8988T (cell line): ENCODE measurements at regions not wholly inside any gene's neighbourhood (a gene's known extent, or its start where the extent isn't known, plus 50 kb on each side); places are given as distances from the start of the nearest gene placed in this dataset.

Source experiments
- DNase-seq: peaks from one replicate; pipeline ENCODE4 v3.0.0; 2011

DNA sequence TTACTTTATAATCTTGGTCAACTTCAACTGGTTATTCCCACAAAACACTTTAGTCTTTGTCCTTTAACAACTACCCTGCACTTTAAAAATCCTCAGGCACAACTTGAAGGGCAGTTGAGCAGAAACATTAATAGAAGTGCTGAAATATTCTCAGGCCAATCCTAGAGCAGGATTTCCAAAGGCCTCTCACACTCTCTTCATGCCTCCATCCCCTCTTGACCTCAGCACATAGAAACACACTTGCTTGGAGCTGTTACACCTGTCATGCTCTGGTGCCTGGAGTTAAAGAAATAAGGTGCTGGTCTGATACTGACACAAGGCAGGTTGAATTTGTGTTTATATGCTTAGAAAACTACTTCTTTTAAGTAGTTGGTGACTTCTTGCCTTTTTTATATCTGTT is 618.8 kb upstream of the POU3F2 start:
- DNase-seq = no peak

DNA sequence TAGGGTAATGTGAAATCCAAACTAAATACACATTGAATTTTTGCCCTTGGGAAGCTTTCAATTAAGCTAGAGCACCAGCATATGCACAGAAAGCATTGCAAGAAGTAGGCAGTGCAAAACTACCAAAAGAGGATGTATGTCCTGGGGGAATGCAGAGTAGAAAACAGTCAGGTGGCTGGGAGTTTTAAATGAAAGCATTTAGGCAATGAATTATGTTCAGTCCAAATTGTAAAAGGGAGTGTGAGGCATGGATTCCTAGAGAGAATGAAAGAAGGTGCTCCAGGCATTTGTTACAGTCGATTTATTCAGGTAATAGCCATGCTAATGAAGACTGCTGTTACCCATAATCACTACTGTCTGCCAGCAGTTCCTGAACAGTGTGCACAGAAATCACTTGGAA is 604.1 kb upstream of the POU3F2 start:
- DNase-seq = no peak

DNA sequence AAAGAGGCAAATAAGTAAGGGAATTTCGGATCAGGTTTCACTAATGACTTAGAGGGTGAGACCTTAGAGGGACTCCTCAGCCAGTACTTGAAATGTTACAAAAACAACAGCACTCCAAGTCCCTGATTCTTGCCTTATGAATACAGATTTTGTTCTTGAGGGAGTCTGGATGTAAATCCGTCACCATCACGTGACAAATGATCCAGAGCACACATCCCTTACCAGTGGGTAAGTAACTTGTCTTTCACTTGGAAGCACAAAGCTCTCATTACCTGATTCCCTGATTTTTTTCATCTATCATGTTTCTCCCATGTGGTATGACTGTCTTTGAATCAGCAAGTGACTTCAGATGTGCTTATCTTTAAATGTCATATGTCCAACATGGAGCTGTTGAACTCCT is 595.3 kb upstream of the POU3F2 start:
- DNase-seq = no peak

DNA sequence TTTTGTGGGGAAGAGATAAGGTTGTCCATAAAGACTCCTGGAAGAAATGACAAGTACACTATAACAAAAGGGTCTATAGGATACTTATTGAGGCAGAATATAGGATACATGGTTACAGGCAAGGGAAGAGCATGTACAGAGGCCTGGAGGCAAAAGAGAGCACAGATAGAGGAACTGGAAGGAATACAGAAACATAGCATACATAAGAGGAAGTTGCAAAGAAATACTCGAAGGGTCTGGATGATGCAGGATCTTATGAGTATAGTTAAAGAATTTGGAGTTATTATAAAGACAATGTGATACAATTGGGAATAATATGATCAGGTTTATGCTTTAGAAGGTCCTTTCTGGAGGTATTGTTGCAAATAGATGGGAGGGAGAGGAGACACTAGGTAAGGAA is 592.7 kb upstream of the POU3F2 start:
- no peak for DNase-seq

DNA sequence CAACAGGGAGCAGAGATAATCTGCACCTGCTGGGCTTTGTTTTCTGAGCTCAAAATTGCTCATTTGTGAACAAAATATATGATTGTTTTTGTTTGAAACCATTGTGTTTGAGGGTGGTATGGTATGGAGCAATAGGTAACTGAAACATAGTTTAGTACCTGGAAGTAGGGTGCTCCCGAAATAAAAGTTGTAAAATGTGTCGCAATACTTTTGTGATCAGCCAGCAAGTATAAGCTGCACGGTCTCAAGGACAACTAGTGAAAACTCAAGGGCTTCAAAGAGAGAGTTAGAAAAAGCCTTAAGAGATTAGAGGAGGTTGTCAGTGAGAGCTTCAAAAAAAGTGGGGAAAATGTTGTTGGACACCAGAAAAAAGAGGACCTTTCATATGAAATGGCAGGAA is 579.8 kb upstream of the POU3F2 start:
- DNase-seq = no peak

DNA sequence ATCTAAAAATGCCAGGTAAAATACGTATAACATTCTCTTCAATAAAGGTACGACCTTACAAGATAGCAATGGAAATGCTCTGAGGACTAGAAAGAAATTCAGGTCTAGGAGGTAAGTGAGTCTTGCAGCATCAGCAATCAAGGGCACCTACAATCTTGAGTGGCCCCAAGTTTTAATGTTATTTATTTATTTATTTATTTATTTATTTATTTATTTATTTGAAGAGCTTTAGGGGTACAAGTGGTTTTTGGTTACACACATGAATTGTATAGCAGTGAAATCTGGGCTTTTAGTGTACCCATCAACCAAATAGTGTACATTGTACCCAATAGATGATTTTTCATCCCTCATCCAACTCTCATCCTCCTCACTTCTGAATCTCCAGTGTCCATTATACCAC is 574.0 kb upstream of the POU3F2 start:
- DNase-seq = no peak

DNA sequence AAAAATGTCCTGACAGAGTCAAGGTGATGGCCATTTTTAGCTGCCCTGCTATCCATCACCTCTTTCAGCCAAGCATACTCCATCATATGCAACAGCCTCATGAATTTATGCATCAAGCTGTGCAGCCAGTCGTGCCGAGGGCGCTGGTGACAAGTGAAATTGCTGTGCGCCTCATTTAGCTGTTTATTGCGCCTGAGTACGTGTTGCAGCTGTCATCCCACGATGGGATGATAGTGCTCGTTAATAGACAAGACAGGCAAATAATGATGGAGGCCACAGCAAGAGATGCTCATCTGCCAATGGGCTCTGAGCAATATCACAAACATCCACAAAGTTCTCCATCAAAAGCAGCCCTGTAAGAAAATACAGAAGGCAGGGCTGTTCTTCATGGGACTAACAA is 562.3 kb upstream of the POU3F2 start:
- DNase-seq = no peak

DNA sequence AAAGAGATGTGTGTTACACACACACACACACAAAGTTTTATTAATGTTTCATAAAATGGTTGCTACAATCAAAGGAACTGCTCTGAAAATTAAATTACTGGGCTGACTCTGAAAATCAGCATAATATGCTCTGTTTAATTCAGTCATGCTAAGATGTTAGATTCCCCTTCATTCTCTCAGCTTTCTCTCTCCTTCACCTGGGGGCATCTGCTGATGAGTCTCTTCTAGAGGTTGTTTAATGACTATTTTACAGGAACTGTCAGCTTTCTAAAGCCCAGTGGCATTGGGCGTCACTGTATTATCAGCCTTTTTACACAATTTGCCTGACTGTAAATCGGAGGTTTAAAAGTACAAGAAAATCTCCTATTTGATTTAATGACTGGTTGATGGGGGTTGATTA is 559.7 kb upstream of the POU3F2 start:
- DNase-seq = no peak

DNA sequence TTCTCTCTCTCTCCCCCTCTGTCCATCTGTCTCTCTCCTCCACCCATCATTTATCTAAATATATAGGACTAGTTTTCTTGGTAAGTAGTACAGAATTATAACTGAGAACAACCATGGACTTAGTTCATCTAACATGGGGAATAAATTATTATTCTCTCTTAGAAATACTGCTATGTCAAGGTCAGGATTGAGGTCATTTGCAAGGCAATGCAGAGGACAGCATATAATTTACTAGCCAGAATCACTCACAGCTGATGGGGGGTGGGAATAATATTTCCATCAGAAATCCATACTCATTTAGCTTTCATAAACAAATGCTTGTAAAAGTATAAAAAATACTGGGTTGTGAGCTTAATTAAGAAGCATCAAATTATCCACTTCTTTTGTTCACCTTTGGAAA is 553.9 kb upstream of the POU3F2 start:
- no peak for DNase-seq

DNA sequence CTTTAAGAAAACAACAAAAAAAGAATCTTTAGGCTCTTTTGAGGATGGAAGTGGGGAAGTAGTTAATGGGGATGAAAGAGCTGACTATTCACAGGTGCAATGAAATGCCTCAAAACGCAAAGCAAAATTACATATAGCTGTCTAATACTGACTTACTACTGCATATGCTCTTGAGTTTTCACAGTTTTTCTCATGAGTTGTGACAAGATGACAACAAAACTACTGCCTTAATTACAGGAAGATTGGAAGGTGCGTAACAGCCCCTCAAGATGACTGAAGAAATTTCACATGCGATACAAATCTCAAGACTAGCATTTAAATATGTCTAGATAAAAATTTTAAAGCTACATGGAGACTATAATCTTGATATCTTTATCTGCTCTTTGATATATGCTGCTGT is 547.8 kb upstream of the POU3F2 start:
- no peak for DNase-seq

DNA sequence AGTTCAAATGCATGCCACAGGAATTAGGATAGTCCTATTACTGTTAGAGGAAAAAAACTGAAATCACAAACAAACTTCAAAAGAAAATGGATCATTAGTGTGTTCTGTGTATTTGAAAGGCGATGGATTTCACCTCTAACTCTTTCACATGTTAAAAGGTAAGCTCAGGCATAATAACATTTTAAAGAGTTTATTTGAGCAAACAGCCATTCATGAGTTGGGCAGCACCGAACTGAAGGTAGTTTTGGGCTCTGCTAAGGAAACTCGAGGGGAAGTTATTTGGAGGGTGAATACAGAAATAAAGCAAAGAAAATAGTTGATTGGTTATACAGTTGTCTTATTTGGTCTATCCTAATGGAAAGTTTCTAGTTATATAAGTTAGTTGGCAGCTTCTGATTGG is 546.5 kb upstream of the POU3F2 start:
- no peak for DNase-seq

DNA sequence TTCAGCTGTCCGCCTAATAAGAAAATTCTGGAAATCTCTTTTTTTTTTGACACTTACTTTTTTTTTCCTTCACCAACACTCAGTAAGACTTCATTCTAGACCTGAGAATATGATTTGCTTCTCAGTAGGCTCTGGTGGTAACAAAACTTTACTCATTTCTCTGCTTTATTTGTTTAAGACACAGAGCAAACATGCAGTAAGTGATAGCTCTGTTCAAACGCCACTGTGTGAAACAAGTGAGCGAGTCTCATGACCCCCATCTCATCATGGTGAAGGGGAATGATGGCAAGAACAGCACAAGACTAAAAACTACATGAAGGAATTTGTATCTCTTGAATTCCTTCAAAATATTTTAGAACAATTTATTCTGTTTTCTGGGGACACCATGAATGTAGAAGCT is 541.6 kb upstream of the POU3F2 start:
- no peak for DNase-seq

DNA sequence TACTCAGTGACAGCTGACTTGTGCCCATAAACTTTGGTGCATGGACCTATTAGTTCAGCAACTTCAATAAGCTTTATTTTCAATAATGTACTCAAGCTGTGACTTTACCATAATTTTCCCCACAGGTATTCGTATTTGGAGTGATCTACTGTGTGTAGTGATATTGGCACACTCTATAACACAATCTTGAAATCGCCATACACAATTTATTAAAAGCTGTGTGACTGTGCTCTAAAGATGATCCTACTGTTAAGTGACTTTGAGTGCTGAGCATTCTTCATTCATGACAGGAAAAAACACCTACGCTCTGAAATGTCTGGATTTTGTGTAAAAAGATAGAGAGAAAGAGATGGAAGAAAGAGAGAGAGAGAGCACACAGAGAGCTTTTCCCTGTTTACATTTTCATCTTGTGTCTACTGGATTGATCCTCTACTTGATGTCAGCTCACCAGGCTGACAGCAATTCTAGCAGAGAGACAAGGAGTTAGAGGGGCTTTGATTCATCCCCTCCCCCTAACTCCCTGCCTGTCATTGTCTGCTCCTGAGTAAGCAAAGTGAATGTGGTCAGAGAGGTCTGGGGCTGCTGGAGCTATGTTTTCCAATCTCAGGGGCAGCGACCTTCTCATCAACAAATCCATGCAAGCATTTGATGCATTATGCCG is 538.7 kb upstream of the POU3F2 start:
- no peak for DNase-seq

DNA sequence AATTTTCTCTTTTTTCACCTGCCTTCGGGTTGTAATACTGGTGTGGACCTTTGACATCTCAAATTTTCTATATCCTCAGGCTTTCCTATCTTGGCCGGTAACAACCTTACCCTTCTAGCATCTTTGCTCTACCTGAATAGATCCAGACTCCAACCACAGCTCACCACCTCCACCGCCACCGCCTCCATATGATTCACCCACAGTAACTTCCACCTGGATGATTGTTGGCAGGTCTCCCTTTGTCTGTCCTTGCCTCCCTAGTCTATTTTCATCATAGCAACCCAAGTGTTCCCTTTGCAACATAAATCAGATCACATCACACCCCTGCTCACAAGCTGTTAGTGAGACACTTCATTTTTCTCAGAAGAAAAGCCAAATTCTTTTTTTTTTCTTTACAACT is 525.8 kb upstream of the POU3F2 start:
- no peak for DNase-seq

DNA sequence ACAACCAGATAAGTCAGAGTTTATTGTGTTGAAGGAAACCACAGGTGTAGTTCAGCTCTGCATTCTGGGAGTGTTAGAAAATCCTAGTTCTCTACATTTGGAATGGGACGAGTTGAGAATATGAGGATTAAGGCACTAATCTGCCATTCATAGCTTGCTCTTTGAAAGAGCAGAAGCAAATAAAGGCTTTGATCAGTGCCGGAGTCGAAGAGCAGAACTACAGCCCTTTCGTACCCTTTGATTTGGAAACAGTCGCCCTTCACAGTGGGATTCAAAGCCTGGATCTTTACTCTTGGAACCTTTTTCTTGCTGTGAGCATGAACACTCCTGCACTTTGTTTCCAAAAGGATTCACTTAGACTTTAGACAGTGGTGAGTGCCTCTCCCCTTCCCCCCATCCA is 523.9 kb upstream of the POU3F2 start:
- no peak for DNase-seq

DNA sequence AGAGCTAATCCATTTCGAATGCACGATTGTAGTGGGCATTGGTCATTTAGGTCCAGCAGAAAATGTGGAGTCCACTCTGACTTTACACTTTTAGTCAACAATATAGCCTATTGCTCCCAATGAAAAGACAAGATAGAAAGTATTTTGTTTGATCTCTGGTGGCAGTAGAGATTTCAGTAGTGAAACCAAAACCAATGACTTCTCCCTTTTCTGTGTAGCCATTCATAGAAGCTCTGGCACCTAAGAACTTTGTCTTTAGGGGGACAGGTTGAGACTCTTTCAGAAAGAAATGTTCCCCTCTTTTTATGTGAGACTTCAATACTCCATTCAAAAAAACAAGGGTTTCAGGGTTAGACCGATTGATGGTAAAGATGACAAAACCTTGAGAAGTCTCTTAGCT is 510.8 kb upstream of the POU3F2 start:
- DNase-seq = no peak

DNA sequence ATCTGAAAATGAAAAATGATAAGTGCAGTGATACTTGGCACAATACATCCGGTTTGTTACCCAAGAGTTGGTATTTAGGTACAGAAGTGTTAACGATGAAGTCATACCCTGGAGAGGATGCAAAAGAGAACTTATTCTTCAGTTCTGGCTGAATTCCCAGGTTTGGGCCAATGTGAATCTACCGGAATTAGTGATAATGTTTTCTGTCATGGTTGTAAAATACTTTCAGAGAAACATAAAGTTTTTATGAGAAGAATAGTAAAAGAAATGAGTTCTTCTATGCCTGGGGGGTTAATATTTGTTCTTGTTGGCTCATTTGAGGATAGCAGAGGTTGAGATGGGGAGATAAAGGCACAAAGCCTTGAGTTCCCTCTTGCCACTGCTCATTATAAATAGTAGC is 509.9 kb upstream of the POU3F2 start:
- no peak for DNase-seq

DNA sequence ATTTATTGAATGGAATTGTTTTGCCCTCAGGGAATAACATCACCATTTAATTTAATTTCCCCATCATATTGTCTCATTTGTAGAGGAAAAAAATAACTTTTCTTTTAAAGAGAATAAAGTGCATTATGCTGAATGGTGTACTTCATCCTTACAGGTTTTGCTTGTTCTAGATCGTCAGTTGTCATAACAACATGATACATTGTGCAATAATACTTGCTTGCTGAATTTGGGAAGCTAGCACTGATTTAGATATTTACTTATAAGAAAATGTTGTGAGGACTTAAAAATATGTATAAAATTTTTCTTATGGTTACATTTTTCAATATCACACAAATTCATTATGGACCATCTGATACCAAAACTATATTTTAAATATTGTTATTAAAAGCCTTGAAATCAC is 509.0 kb upstream of the POU3F2 start:
- no peak for DNase-seq

DNA sequence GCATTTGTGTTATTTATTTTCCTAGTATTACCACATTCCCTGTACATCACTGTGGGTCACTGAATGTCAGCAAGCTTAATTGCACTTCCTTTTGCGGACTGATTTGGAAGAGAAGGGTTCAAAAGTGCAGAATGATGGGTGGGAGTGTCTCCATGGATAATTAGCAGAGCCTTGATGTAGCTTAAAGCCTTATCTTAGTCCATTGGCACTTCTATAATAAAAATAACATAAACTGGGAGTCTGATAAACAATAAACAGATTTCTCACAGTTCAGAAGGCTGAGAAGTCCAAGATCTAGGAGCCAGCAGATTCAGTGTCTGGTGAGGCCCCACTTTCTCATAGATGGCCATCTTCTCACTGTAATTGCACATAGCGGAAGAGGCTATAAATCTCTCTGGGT is 501.1 kb upstream of the POU3F2 start:
- no peak for DNase-seq

DNA sequence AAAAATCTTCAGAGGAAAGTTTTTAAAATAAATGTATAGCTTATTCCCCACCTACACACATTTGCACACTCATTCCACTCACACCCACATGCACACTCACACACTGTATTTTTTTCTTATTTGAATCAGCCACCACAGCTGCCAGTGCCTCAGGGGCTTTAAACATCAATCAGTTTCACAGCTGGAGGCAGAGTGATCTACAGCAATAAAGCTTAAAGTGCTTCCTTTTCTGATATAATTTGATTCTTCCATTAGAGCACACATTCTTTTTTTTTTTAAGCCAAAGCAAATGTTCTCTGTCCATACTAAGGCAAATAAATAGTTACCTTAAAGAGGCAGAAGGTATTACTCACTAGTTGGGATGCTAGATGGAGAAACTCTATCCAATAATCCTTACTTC is 498.8 kb upstream of the POU3F2 start:
- DNase-seq = no peak

DNA sequence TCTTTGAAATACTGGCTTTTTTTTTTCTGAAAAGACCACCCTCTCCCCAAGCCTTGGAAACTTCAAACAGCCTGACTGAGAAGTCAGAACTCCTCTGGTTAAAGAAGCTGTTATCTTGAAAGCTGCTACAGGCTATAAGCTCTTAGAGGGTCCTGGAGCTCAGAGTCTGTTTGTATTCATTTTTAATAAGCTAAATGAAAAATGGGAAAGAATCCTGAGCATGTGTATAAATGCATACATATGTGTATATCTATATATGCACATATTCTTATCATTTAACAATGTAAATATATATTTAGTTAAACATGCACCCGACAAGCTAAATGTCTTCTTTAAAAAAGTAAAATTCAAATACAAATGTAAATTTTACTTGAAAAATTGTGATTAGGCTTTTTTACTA is 494.9 kb upstream of the POU3F2 start:
- DNase-seq = no peak

DNA sequence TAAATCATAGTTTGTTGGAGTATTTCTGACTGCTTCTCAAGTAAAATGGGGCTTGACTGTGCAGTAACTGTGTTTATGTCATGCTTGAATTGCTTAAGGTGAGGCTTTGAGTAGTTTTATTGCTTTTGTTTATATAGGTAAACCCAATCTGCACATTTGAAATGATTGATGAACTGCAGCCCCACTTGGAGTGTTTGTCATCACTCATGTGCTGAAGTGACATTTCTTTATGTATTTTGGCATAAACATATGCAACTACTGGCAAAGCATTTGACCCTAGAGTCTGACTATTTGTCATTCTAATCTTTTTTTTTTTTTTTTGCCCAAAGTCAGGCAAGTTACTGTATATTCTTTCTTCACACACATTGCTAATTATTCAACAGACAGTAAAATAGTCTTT is 491.4 kb upstream of the POU3F2 start:
- DNase-seq = no peak

DNA sequence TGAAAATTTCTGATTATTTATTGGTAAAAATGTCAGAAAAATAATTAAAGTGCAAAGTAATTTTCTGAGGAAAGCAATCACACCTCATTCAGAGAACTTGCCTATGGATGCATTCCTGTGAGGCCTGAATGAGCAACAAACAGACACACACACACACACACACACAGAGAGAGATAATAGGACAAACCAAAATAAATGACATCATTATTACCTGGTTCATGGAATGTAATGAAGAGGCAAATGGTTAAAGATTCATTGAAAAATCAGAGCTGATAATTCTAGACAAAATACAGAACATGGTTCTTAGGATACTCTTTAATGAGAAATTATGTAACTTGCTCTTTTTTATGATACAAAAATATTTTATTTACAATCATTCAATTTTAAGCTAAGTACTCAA is 490.6 kb upstream of the POU3F2 start:
- DNase-seq = no peak

DNA sequence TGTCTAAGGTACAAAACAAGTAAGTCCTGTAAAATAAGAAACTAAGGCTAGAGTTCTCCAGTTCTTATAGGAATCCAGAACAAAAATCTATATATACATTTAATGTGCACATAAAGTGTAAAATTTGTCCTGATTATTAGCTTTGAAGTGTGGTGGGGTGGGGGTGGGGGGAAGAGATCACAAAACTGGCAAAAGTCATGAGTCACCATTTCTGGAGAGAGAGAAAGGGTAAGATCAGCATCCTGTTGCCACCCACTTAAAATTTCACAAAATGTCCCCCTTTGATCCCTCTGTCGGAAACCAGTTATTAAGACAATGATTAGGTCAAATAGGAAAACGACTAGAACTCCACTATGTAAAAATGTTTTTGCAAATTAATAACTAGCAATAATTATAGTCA is 482.0 kb upstream of the POU3F2 start:
- DNase-seq = no peak

DNA sequence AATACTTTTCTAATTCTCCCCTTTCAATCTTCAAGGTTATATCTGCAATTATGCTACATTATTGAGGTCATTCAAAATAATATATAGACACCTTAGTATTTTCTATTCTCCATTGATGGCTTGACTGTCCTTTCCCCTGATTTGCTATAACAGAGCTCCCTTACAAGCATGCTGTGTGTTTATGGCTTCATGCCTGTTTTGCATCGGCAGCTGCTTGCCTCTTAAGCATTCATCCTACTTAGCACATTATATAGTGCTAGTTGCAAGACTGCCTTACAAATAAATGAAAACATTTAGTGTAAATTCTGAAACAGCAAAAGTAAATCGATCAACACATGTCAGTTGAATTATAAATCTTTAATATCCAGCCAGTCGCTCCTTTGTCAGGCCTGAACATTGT is 476.2 kb upstream of the POU3F2 start:
- no peak for DNase-seq

DNA sequence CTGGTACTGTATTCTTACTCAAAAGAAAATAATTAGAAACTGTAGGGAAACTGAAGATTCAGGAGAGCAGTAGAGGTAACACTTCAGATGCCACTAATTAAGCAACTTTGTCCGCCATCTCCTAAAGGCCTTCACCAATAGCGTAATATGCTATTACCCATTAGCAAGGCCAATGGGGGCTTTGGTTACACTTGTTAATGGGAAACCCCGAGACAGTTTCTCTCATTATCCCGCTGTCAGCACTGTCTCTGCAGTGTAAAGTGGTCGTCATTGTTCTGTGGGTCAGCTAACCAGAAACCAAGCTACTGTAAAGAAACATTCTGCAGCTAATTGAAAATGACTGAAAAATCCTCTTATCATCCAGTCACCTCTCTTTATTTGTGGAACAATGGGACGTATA is 468.0 kb upstream of the POU3F2 start:
- DNase-seq = no peak
